K562 (cell line): ENCODE measurements at regions not wholly inside any gene's neighbourhood (a gene's known extent, or its start where the extent isn't known, plus 50 kb on each side); places are given as distances from the start of the nearest gene placed in this dataset.

Source experiments
- ADNP ChIP-seq: fragments of 200-800 bp; sonication (Bioruptor generic); IDR thresholded peaks from 2 replicates; pipeline ENCODE4 v1.6.1; 2016; ENCODE audit warnings: missing genetic modification characterization, missing compliant biosample characterization
- BRD4 ChIP-seq: fragments of 200-600 bp; sonication (generic); IDR thresholded peaks from 2 replicates; pipeline ENCODE4 v1.6.1; 2017; ENCODE audit warnings: inconsistent platforms
- CTCF ChIP-seq, 3 experiments: IDR thresholded peaks in 2 of 3; conservative IDR thresholded peaks in 1 of 3; 2 replicates each; pipeline ENCODE4 v1.5.1; 2011 to 2012; ENCODE audit warnings: low read length in 3 of 3, mild to moderate bottlenecking in 3 of 3, control low read depth in 2 of 3, improper control_type of control experiment in 1 of 3, inconsistent platforms in 1 of 3, low read depth in 1 of 3, mixed read lengths in 1 of 3, moderate library complexity in 1 of 3; ENCODE audit not compliant: insufficient read depth in 2 of 3
- EZH2 ChIP-seq: IDR thresholded peaks from 2 replicates; pipeline ENCODE4 v1.6.1; 2012; ENCODE audit warnings: low read depth, mild to moderate bottlenecking, inconsistent platforms, low read length, borderline replicate concordance
- FOXA1 ChIP-seq: fragments of 450-650 bp; IDR thresholded peaks from 2 replicates; pipeline ENCODE4 v1.6.1; 2016; ENCODE audit warnings: mild to moderate bottlenecking, borderline replicate concordance
- HMG20B ChIP-seq: fragments of 250-450 bp; sonication (Bioruptor Pico); IDR thresholded peaks from 2 replicates; pipeline ENCODE4 v1.5.0; 2021; ENCODE audit warnings: mild to moderate bottlenecking
- POLR2A ChIP-seq: fragments of 450-650 bp; conservative IDR thresholded peaks from 2 replicates; pipeline ENCODE4 v1.6.1; 2016
- TAF9B ChIP-seq: fragments of 450-650 bp; IDR thresholded peaks from 2 replicates; pipeline ENCODE4 v1.6.1; 2018; ENCODE audit warnings: mild to moderate bottlenecking; ENCODE audit not compliant: partially characterized antibody
- TF ChIP-seq, protein P1 (sequence below): fragments of 150-350 bp; conservative IDR thresholded peaks from 2 replicates; pipeline ENCODE4 v1.6.1; 2014; ENCODE audit warnings: low read length
- TF ChIP-seq, protein P2 (sequence below): fragments of 200-800 bp; sonication (Bioruptor generic); IDR thresholded peaks from 2 replicates; pipeline ENCODE4 v1.6.1; 2016; ENCODE audit warnings: missing genetic modification characterization, missing compliant biosample characterization

GRCh38 chr9:110128664-110129329, 79.2 kb downstream of the C9orf152 start:
- TF ChIP-seq EZH2 (no peak), CTCF (IDR thresholded peaks at IDR 0.05 in 2 of 3, conservative IDR thresholded peaks at IDR 0.05 in 1 of 3; ENCODE audit: insufficient read depth in 2 of 3, low read depth in 1 of 3, low read length in 3 of 3) (no peak), POLR2A (no peak), ADNP (tag) (no peak), BRD4 (no peak), HMG20B (no peak), FOXA1 (no peak), TAF9B (no peak)
- TF ChIP-seq, protein P1, sequence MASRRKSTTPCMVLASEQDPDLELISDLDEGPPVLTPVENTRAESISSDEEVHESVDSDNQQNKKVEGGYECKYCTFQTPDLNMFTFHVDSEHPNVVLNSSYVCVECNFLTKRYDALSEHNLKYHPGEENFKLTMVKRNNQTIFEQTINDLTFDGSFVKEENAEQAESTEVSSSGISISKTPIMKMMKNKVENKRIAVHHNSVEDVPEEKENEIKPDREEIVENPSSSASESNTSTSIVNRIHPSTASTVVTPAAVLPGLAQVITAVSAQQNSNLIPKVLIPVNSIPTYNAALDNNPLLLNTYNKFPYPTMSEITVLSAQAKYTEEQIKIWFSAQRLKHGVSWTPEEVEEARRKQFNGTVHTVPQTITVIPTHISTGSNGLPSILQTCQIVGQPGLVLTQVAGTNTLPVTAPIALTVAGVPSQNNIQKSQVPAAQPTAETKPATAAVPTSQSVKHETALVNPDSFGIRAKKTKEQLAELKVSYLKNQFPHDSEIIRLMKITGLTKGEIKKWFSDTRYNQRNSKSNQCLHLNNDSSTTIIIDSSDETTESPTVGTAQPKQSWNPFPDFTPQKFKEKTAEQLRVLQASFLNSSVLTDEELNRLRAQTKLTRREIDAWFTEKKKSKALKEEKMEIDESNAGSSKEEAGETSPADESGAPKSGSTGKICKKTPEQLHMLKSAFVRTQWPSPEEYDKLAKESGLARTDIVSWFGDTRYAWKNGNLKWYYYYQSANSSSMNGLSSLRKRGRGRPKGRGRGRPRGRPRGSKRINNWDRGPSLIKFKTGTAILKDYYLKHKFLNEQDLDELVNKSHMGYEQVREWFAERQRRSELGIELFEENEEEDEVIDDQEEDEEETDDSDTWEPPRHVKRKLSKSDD: no peak
- TF ChIP-seq, protein P2, sequence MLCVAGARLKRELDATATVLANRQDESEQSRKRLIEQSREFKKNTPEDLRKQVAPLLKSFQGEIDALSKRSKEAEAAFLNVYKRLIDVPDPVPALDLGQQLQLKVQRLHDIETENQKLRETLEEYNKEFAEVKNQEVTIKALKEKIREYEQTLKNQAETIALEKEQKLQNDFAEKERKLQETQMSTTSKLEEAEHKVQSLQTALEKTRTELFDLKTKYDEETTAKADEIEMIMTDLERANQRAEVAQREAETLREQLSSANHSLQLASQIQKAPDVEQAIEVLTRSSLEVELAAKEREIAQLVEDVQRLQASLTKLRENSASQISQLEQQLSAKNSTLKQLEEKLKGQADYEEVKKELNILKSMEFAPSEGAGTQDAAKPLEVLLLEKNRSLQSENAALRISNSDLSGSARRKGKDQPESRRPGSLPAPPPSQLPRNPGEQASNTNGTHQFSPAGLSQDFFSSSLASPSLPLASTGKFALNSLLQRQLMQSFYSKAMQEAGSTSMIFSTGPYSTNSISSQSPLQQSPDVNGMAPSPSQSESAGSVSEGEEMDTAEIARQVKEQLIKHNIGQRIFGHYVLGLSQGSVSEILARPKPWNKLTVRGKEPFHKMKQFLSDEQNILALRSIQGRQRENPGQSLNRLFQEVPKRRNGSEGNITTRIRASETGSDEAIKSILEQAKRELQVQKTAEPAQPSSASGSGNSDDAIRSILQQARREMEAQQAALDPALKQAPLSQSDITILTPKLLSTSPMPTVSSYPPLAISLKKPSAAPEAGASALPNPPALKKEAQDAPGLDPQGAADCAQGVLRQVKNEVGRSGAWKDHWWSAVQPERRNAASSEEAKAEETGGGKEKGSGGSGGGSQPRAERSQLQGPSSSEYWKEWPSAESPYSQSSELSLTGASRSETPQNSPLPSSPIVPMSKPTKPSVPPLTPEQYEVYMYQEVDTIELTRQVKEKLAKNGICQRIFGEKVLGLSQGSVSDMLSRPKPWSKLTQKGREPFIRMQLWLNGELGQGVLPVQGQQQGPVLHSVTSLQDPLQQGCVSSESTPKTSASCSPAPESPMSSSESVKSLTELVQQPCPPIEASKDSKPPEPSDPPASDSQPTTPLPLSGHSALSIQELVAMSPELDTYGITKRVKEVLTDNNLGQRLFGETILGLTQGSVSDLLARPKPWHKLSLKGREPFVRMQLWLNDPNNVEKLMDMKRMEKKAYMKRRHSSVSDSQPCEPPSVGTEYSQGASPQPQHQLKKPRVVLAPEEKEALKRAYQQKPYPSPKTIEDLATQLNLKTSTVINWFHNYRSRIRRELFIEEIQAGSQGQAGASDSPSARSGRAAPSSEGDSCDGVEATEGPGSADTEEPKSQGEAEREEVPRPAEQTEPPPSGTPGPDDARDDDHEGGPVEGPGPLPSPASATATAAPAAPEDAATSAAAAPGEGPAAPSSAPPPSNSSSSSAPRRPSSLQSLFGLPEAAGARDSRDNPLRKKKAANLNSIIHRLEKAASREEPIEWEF: no peak
